Activated naive CD4-positive, alpha-beta T cell treated with anti-CD3 and anti-CD28 coated beads, Interleukin-2, amount 10 ng/mL, durations not matched to agents 7 days and 5 days (primary cell): ENCODE measurements at regions not wholly inside any gene's neighbourhood (a gene's known extent, or its start where the extent isn't known, plus 50 kb on each side); places are given as distances from the start of the nearest gene placed in this dataset.

Source experiments
- CTCF ChIA-PET: fragments of 350-600 bp; sonication (Branson Sonifier 250); formaldehyde crosslinking; loops from one replicate; lab custom pipeline; 2021; ENCODE audit warnings: antibody characterized with exemption; lab: Charles Lee
- DNase-seq: peaks from one replicate; pipeline ENCODE4 v3.0.0-alpha.2; 2020
- H3K27ac Mint-ChIP-seq: one replicate; pipeline ENCODE4 v1.8.0; 2021; ENCODE audit warnings: mild to moderate bottlenecking, moderate library complexity, mixed read lengths
- H3K27me3 Mint-ChIP-seq: one replicate; pipeline ENCODE4 v1.8.0; 2021; ENCODE audit warnings: mild to moderate bottlenecking, mixed read lengths
- H3K36me3 Mint-ChIP-seq: one replicate; pipeline ENCODE4 v1.8.0; 2021; ENCODE audit warnings: mixed read lengths
- H3K4me1 Mint-ChIP-seq: one replicate; pipeline ENCODE4 v1.8.0; 2021; ENCODE audit warnings: mixed read lengths
- H3K4me3 Mint-ChIP-seq: one replicate; pipeline ENCODE4 v1.8.0; 2021; ENCODE audit warnings: mild to moderate bottlenecking, moderate library complexity, mixed read lengths
- H3K9me3 Mint-ChIP-seq: one replicate; pipeline ENCODE4 v1.8.0; 2021; ENCODE audit warnings: mixed read lengths

DNA sequence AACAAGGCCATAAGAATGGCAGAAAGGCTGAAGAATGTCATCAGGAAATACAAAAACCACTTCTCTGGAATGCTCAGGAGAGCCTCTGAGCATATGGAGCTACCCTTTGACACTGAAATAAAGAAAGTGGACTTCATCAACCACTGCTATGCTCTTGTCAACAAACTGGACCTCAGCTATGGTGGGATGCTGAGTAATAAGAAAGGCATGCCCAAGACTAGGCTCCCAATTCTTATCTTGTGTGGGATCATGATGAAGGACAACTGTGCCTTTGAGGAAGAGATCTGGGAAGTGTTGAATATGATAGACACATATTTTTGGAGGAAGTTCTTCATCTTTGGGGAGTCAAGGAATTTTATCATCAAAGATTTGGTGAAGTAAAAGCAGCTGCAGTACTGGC is 86.9 kb upstream of the MAGEB16 start:
- Mint-ChIP-seq H3K27ac (no peak overlapping the region), H3K27me3 (no peaks in the 10 kb centered on the region), H3K9me3 (no peaks in the 10 kb centered on the region), H3K4me1 (no peaks in the 10 kb centered on the region), H3K4me3 (no peak overlapping the region), H3K36me3 (no peaks in the 10 kb centered on the region)
- no peak for DNase-seq
- CTCF ChIA-PET, result no interaction called here

- CTCF ChIA-PET, result no interaction called here
- Mint-ChIP-seq H3K27ac (no peak overlapping the region), H3K4me1 (no peaks in the 10 kb centered on the region), H3K27me3 (no peaks in the 10 kb centered on the region), H3K4me3 (no peak overlapping the region), H3K36me3 (no peaks in the 10 kb centered on the region), H3K9me3 (no peaks in the 10 kb centered on the region)
- no peak for DNase-seq
Measured at GRCh38 chrX:35722128-35722527, 76.0 kb upstream of the MAGEB16 start.

GRCh38 chrX:35726176-35726575 is 72.0 kb upstream of the MAGEB16 start:
- DNase-seq, result no peak
- H3K4me1 Mint-ChIP-seq, result no peaks in the 10 kb centered on the region
- no peak overlapping the region for H3K27ac Mint-ChIP-seq
- H3K9me3 Mint-ChIP-seq, result peaks cover 2% of the 10 kb centered on the region
- no peaks in the 10 kb centered on the region for H3K27me3 Mint-ChIP-seq
- H3K36me3 Mint-ChIP-seq, result no peaks in the 10 kb centered on the region
- H3K4me3 Mint-ChIP-seq, result no peak overlapping the region
- CTCF ChIA-PET, result no interaction called here

DNA sequence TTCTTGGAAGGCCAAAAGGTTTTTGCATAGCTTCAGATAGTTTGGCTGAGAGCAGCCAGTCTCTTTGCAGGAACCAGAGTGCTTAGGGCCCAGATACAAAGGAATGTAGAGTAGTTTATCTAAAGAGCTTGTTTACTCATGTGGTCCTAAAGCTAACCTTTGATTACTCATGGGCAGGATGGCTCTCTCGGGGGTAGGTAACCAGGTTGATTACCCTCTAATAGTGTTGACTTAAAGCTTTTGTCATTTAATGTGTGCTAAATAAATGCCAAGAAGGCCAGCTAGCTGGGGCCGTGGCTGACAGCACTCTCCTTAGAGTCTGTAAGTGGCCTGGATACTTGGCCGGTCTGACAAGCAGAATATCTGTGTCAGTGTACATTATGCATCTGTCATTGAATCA is 69.7 kb upstream of the MAGEB16 start:
- H3K4me3 Mint-ChIP-seq, result no peak overlapping the region
- H3K27me3 Mint-ChIP-seq, result no peaks in the 10 kb centered on the region
- H3K4me1 Mint-ChIP-seq, result no peaks in the 10 kb centered on the region
- CTCF ChIA-PET, result no interaction called here
- peaks cover 2% of the 10 kb centered on the region for H3K9me3 Mint-ChIP-seq
- no peak for DNase-seq
- H3K27ac Mint-ChIP-seq, result no peak overlapping the region
- H3K36me3 Mint-ChIP-seq, result no peaks in the 10 kb centered on the region

DNA sequence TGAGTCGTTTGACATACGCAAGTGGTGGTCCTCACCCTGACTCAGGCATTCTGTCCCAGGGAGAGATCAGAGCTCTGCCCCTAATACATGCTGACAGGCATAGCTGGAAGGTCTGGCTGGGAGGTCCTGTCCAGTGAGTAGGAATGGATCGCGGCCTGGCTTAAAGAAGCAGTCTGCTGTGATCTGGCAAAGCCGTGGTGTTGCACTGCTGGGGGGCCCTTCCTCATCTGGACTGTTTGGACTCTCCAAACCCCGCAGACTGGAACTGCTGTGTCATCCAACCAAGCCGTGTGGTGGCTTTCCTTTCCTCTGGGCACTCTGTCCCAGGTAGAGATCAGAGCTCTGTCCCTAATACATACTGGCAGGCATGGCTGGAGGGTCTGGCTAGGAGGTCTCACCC is 64.3 kb upstream of the MAGEB16 start:
- Mint-ChIP-seq H3K9me3 (peaks cover 2% of the 10 kb centered on the region), H3K4me3 (no peak overlapping the region), H3K27me3 (no peaks in the 10 kb centered on the region), H3K27ac (no peak overlapping the region), H3K4me1 (no peaks in the 10 kb centered on the region), H3K36me3 (no peaks in the 10 kb centered on the region)
- CTCF ChIA-PET, result no interaction called here
- DNase-seq, result no peak

- CTCF ChIA-PET, result no interaction called here
- Mint-ChIP-seq H3K9me3 (no peaks in the 10 kb centered on the region), H3K4me3 (no peak overlapping the region), H3K4me1 (no peaks in the 10 kb centered on the region), H3K27me3 (no peaks in the 10 kb centered on the region), H3K27ac (no peak overlapping the region), H3K36me3 (no peaks in the 10 kb centered on the region)
- DNase-seq, result no peak
Measured at GRCh38 chrX:35741142-35741541, 57.0 kb upstream of the MAGEB16 start.

DNA sequence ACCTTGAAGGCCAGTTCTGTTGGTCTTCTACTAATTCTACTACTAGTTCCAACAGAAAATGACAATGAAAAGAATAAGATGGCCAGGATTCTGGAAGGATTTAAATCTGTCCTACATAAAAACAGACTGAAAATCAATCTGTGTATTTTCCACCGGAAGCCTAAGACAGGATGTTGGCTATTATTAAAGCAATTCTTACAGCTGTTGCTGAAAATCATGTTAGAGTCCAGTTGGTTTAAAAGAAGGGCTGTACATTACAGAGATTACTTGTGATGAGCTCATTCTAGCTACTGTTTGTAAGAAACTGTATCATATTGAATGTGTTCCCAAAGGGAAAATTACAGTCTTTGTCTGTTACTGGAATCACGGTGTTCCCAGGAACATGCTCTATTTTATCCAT is 54.8 kb upstream of the MAGEB16 start:
- DNase-seq, result no peak
- H3K36me3 Mint-ChIP-seq, result no peaks in the 10 kb centered on the region
- no peak overlapping the region for H3K27ac Mint-ChIP-seq
- no peak overlapping the region for H3K4me3 Mint-ChIP-seq
- no peaks in the 10 kb centered on the region for H3K27me3 Mint-ChIP-seq
- H3K4me1 Mint-ChIP-seq, result no peaks in the 10 kb centered on the region
- H3K9me3 Mint-ChIP-seq, result no peaks in the 10 kb centered on the region
- CTCF ChIA-PET, result no interaction called here
